ENCODE measurements at regions not wholly inside any gene's neighbourhood (a gene's known extent, or its start where the extent isn't known, plus 50 kb on each side); places are given as distances from the start of the nearest gene placed in this dataset.

DNA sequence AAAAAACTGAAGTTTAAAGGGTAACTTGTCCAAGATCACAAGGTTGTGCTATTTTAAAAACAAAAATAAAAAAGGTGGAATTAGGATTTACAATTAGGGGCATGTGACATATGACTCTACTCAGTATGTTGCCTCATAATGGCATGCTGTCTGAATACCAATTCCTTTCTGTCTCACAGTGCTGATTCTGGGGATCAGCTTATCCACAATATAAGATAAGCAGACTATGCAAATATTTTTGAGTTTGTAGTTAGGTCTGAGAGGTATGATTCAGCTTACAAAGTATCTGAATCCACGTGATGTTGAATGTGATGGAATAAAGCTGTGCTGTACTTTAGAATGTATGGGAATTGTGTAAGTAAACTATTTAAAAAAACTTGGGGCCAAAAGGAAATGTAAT is 216.6 kb downstream of the HHIPL2 start:
- no peaks in the 10 kb centered on the region for H3K4me1 ChIP-seq
- H3K9me3 ChIP-seq: no peaks in the 10 kb centered on the region
- intact Hi-C loops (cut with DNase I): no loop called here
- no peak overlapping the region for H3K4me3 ChIP-seq
- ATAC-seq (no peak), DNase-seq (no peak)
- no peaks in the 10 kb centered on the region for H3K27me3 ChIP-seq
- H3K36me3 ChIP-seq (replicated peaks in 1 of 2; ENCODE audit: insufficient read depth in 1 of 2, low read depth in 2 of 2): no peaks in the 10 kb centered on the region
- no peak overlapping the region for H3K27ac ChIP-seq
- 24 to 30% methylated on average over 1 of the region's 1 CpG for WGBS, 2 donors
- TF ChIP-seq POLR2A (IDR thresholded peaks at IDR 0.05): no peak
- no peak for TF ChIP-seq CTCF (IDR thresholded peaks at IDR 0.05)

DNA sequence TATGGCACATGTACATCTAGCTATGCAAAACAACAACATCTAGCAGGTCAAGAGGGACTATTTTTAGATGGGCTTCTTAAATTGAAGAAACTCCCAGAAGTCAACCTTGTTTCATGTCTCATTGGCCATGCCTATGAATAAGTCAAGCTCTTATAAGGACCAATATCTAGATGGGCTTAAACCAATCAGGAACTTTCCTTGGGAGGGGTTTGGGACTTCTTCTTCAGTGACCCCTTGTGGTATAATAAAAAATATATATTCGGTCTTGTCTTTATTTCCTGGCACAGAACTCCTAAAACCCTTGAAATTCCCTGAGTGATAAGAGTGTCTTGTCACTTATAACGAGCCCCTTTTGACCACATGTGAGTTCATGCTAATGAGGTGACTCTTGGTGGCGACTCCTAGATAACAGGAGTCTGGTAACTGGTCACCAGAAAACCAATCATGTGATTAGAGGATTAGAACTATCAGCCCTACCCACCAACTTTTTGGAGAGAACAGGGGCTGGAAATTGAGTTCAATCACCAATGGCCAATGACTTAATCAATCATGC is 218.3 kb downstream of the HHIPL2 start:
- DNase-seq: no peak
- Histone ChIP-seq H3K27me3 (no peaks in the 10 kb centered on the region), H3K4me3 (no peak overlapping the region), H3K4me1 (no peaks in the 10 kb centered on the region), H3K9me3 (no peaks in the 10 kb centered on the region), H3K36me3 (replicated peaks in 1 of 2; ENCODE audit: insufficient read depth in 1 of 2, low read depth in 2 of 2) (no peaks in the 10 kb centered on the region), H3K27ac (no peak overlapping the region)
- TF ChIP-seq CTCF (IDR thresholded peaks at IDR 0.05) (no peak), POLR2A (IDR thresholded peaks at IDR 0.05) (no peak)
- intact Hi-C loops (cut with DNase I): no loop called here
- WGBS, 2 donors: 51 to 57% methylated on average over 3 of the region's 3 CpGs
- ATAC-seq: no peak

DNA sequence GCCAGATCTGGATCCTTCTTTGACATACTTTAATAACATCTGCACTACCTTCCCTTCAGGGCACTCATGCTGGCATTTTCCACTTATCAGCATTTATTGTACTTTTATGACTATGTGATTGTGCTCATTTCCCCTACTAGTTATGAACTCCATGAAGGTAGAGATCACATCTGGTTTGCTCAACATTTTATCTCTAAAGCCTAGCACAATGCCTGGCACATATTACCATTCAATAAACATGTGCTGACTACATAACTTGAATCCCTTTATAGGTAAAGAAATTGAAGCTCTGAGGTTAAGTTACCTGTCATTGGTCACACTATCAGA is 221.2 kb downstream of the HHIPL2 start:
- H3K4me3 ChIP-seq: no peak overlapping the region
- H3K27ac ChIP-seq: no peak overlapping the region
- TF ChIP-seq CTCF (IDR thresholded peaks at IDR 0.05) (no peak), POLR2A (IDR thresholded peaks at IDR 0.05) (no peak)
- H3K27me3 ChIP-seq: no peaks in the 10 kb centered on the region
- no peaks in the 10 kb centered on the region for H3K4me1 ChIP-seq
- no peaks in the 10 kb centered on the region for H3K36me3 ChIP-seq (replicated peaks in 1 of 2; ENCODE audit: insufficient read depth in 1 of 2, low read depth in 2 of 2)
- intact Hi-C loops (cut with DNase I): no loop called here
- ATAC-seq (no peak), DNase-seq (no peak)
- H3K9me3 ChIP-seq: no peaks in the 10 kb centered on the region

- ATAC-seq: no peak
These were observed 221.7 kb downstream of the HHIPL2 start for GRCh38 chr1:222326006-222326709.

More at GRCh38 chr1:222326006-222326709, 221.7 kb downstream of the HHIPL2 start:
- Histone ChIP-seq H3K27me3 (no peaks in the 10 kb centered on the region), H3K4me3 (no peak overlapping the region), H3K36me3 (replicated peaks in 1 of 2; ENCODE audit: insufficient read depth in 1 of 2, low read depth in 2 of 2) (no peaks in the 10 kb centered on the region), H3K27ac (no peak overlapping the region), H3K9me3 (no peaks in the 10 kb centered on the region), H3K4me1 (no peaks in the 10 kb centered on the region)
- DNase-seq: no peak
- TF ChIP-seq POLR2A (IDR thresholded peaks at IDR 0.05) (no peak), CTCF (IDR thresholded peaks at IDR 0.05) (no peak)
- 58 to 68% methylated on average over 3 of the region's 3 CpGs for WGBS, 2 donors
- intact Hi-C loops (cut with DNase I): no loop called here
